GM12874 (cell line): ENCODE measurements at regions not wholly inside any gene's neighbourhood (a gene's known extent, or its start where the extent isn't known, plus 50 kb on each side); places are given as distances from the start of the nearest gene placed in this dataset.

Experiments used
- CTCF ChIP-seq: IDR thresholded peaks from 2 replicates; pipeline ENCODE4 v1.5.1; 2011; ENCODE audit warnings: low read depth, mild to moderate bottlenecking, control low read depth, low read length, moderate library complexity; ENCODE audit not compliant: insufficient read depth

GRCh38 chr21:36532769-36533467 lies 53.0 kb upstream of the CLDN14 start:
- no peak for TF ChIP-seq CTCF

- no peak for TF ChIP-seq CTCF
These were observed 53.5 kb upstream of the CLDN14 start for GRCh38 chr21:36533468-36533848.

- TF ChIP-seq CTCF, result no peak
These were observed 54.7 kb upstream of the CLDN14 start for GRCh38 chr21:36534656-36535055.

GRCh38 chr21:36535618-36536241 lies 55.8 kb upstream of the CLDN14 start:
- no peak for TF ChIP-seq CTCF

GRCh38 chr21:36538761-36539160 lies 58.8 kb upstream of the CLDN14 start:
- TF ChIP-seq CTCF, result no peak

GRCh38 chr21:36539434-36540150 lies 59.7 kb upstream of the CLDN14 start:
- no peak for TF ChIP-seq CTCF

- no peak for TF ChIP-seq CTCF
These were observed 60.8 kb upstream of the CLDN14 start for GRCh38 chr21:36540700-36541099.
